HepG2 (cell line): ENCODE measurements at regions not wholly inside any gene's neighbourhood (a gene's known extent, or its start where the extent isn't known, plus 50 kb on each side); places are given as distances from the start of the nearest gene placed in this dataset.

Experiments
- ATAC-seq: fragments of 200-7000 bp; cut with Tn5 transposase; 3 replicates; pipeline ENCODE4 v1.9.1; 2020; ENCODE audit warnings: mild to moderate bottlenecking, moderate library complexity
- BruUV-seq: library from RNA; stranded (reverse); fragments of 400-500 nt; replicated peaks from 2 replicates; lab custom pipeline; 2021; lab: Mats Ljungman, UMichigan
- CTCF ChIA-PET: fragments of 300-600 bp; formaldehyde crosslinking; extraction: SDS; loops from one replicate; lab custom pipeline; 2021; ENCODE audit warnings: low total read pairs, inconsistent platforms, low intra/inter-chr PET ratio; lab: Yijun Ruan, JAX
- POLR2A ChIA-PET: fragments of 350-600 bp; sonication (Branson Sonifier 250); formaldehyde crosslinking; loops from one replicate; lab custom pipeline; 2020; ENCODE audit warnings: antibody characterized with exemption, inconsistent platforms; lab: Yijun Ruan, JAX
- DNase-seq: peaks from one replicate; pipeline ENCODE4 v3.0.0-alpha.2; 2015; ENCODE audit warnings: low spot score
- FAIRE-seq: peaks from 3 replicates; lab custom pipeline; 2011; peaks lifted over from hg19 to GRCh38; lab: Jason Lieb, UNC
- H2AFZ ChIP-seq: one replicate; pipeline ENCODE4 v1.6.1; 2011; ENCODE audit warnings: low read length, inconsistent platforms
- H3K27ac ChIP-seq: fragments of 300-600 bp; 3 replicates; pipeline ENCODE4 v1.8.0; 2011; ENCODE audit warnings: mixed run types, mild to moderate bottlenecking, mixed read lengths, low read length, inconsistent platforms; ENCODE audit not compliant: insufficient read depth; ENCODE audit errors: extremely low read length
- H3K27me3 ChIP-seq, 2 experiments: fragments of 200-600 bp in 1 of 2; 2 replicates in 1 of 2; 3 replicates in 1 of 2; pipeline versions ENCODE4 v1.6.0 to v1.8.0; 2011; ENCODE audit warnings: low read length in 2 of 2, mild to moderate bottlenecking in 2 of 2, moderate library complexity in 2 of 2, inconsistent platforms in 1 of 2; ENCODE audit not compliant: insufficient read depth in 2 of 2, control insufficient read depth in 1 of 2
- H3K36me3 ChIP-seq, 2 experiments: fragments of 200-600 bp in 1 of 2; replicated peaks in 1 of 2; 2 replicates in 1 of 2; 3 replicates in 1 of 2; pipeline versions ENCODE4 v1.5.1 to v1.8.0; 2011; ENCODE audit warnings: low read length in 2 of 2, inconsistent platforms in 1 of 2; ENCODE audit not compliant: insufficient read depth in 2 of 2, control insufficient read depth in 1 of 2
- H3K4me1 ChIP-seq: 2 replicates; pipeline ENCODE4 v1.5.1; 2012; ENCODE audit warnings: low read length, inconsistent platforms; ENCODE audit not compliant: insufficient read depth
- H3K4me2 ChIP-seq: 2 replicates; pipeline ENCODE4 v1.6.0; 2011; ENCODE audit warnings: low read depth, low read length, inconsistent platforms
- H3K4me3 ChIP-seq, 3 experiments: fragments of 200-600 bp in 1 of 3; sonication (generic), shearing (Covaris generic) in 1 of 3; replicated peaks in 1 of 3; 2 replicates each; pipeline ENCODE4 v1.5.1; 2011 to 2016; ENCODE audit warnings: low read length in 3 of 3, inconsistent platforms in 2 of 3, low read depth in 2 of 3, mild to moderate bottlenecking in 2 of 3, control low read depth in 1 of 3, mixed read lengths in 1 of 3; ENCODE audit not compliant: insufficient read depth in 1 of 3
- H3K79me2 ChIP-seq: one replicate; pipeline ENCODE4 v1.6.1; 2011; ENCODE audit warnings: low read length, inconsistent platforms; ENCODE audit not compliant: insufficient read depth
- H3K9ac ChIP-seq: 2 replicates; pipeline ENCODE4 v1.6.0; 2011; ENCODE audit warnings: mild to moderate bottlenecking, low read depth, low read length, inconsistent platforms; ENCODE audit not compliant: insufficient read depth
- H3K9me3 ChIP-seq: 2 replicates; pipeline ENCODE4 v1.5.1; 2012; ENCODE audit warnings: mild to moderate bottlenecking, low read length
- H4K20me1 ChIP-seq: 2 replicates; pipeline ENCODE4 v1.6.0; 2011; ENCODE audit warnings: inconsistent platforms, mild to moderate bottlenecking, low read length, moderate library complexity; ENCODE audit not compliant: insufficient read depth
- CAMTA2 ChIP-seq: sonication (generic); formaldehyde crosslinking; IDR thresholded peaks from 2 replicates; pipeline ENCODE4 v1.4.0; 2020; ENCODE audit warnings: mild to moderate bottlenecking, missing genetic modification reagents, borderline replicate concordance
- GATA4 ChIP-seq: sonication (generic); IDR thresholded peaks from 2 replicates; pipeline ENCODE4 v1.6.1; 2016; ENCODE audit warnings: antibody characterized with exemption, low read depth, borderline replicate concordance
- NR1H2 ChIP-seq: sonication (generic); formaldehyde crosslinking; IDR thresholded peaks from 2 replicates; pipeline ENCODE4 v1.8.1; 2022; ENCODE audit warnings: low read depth, missing genetic modification reagents, borderline replicate concordance
- NR2F6 ChIP-seq, 2 experiments: IDR thresholded peaks; 2 replicates each; pipeline ENCODE4 v1.6.1; 2016; ENCODE audit warnings: antibody characterized with exemption in 1 of 2, mild to moderate bottlenecking in 1 of 2
- RCOR2 ChIP-seq: IDR thresholded peaks from 2 replicates; pipeline ENCODE4 v1.6.1; 2016; ENCODE audit warnings: missing biosample characterization, missing genetic modification reagents
- SIX4 ChIP-seq: sonication (generic); formaldehyde crosslinking; IDR thresholded peaks from 2 replicates; pipeline ENCODE4 v1.4.0; 2020; ENCODE audit warnings: missing genetic modification reagents
- TCF7 ChIP-seq: sonication (generic); IDR thresholded peaks from 2 replicates; pipeline ENCODE4 v1.6.1; 2016; ENCODE audit warnings: antibody characterized with exemption, low read depth
- ZBTB38 ChIP-seq: sonication (generic); formaldehyde crosslinking; IDR thresholded peaks from 2 replicates; pipeline ENCODE4 v1.5.1; 2020; ENCODE audit warnings: mild to moderate bottlenecking, missing genetic modification reagents
- ZNF101 ChIP-seq: sonication (generic); formaldehyde crosslinking; IDR thresholded peaks from 2 replicates; pipeline ENCODE4 v1.4.0; 2020; ENCODE audit warnings: mild to moderate bottlenecking, low read depth, missing genetic modification reagents, borderline replicate concordance
- ZNF3 ChIP-seq: IDR thresholded peaks from 2 replicates; pipeline ENCODE4 v1.7.0; 2017; ENCODE audit warnings: inconsistent platforms
- ZNF317 ChIP-seq: sonication (generic); formaldehyde crosslinking; IDR thresholded peaks from 2 replicates; pipeline ENCODE4 v1.5.0; 2020; ENCODE audit warnings: mild to moderate bottlenecking, missing genetic modification reagents
- ZNF557 ChIP-seq: sonication (generic); formaldehyde crosslinking; IDR thresholded peaks from 2 replicates; pipeline ENCODE4 v1.4.0; 2020; ENCODE audit warnings: missing genetic modification reagents
- ZNF713 ChIP-seq: sonication (generic); formaldehyde crosslinking; IDR thresholded peaks from 2 replicates; pipeline ENCODE4 v1.4.0; 2020; ENCODE audit warnings: mild to moderate bottlenecking, missing genetic modification reagents
- WGBS: methylation state at CpG from one replicate; pipeline ENCODE4 v1.1.6; 2017; ENCODE audit warnings: low lambda C conversion rate; 5-methylcytosine and 5-hydroxymethylcytosine counted together
- in situ Hi-C: cut with HindIII; loops from 2 replicates; pipeline ENCODE4 v1.10.0; 2017; ENCODE audit warnings: low pct_unique_long_range_greater_than_20kb; ENCODE audit not compliant: extremely low pct_ligation_motif_present
- intact Hi-C: fragments of 100-400 bp; cut with micrococcal nuclease; formaldehyde crosslinking; loops from one replicate; pipeline ENCODE4 v1.10.0; 2022; ENCODE audit not compliant: unreplicated experiment
- TF ChIP-seq, protein P1 (sequence below): sonication (generic); formaldehyde crosslinking; IDR thresholded peaks from 2 replicates; pipeline ENCODE4 v1.4.0; 2020; ENCODE audit warnings: missing genetic modification reagents
- TF ChIP-seq, protein P2 (sequence below): sonication (generic); formaldehyde crosslinking; IDR thresholded peaks from 2 replicates; pipeline ENCODE4 v1.8.1; 2023; ENCODE audit warnings: mild to moderate bottlenecking, missing genetic modification reagents, borderline replicate concordance
- TF ChIP-seq, protein P3 (sequence below): sonication (generic); formaldehyde crosslinking; IDR thresholded peaks from 2 replicates; pipeline ENCODE4 v1.4.0; 2020; ENCODE audit warnings: mild to moderate bottlenecking, missing genetic modification reagents, borderline replicate concordance

DNA sequence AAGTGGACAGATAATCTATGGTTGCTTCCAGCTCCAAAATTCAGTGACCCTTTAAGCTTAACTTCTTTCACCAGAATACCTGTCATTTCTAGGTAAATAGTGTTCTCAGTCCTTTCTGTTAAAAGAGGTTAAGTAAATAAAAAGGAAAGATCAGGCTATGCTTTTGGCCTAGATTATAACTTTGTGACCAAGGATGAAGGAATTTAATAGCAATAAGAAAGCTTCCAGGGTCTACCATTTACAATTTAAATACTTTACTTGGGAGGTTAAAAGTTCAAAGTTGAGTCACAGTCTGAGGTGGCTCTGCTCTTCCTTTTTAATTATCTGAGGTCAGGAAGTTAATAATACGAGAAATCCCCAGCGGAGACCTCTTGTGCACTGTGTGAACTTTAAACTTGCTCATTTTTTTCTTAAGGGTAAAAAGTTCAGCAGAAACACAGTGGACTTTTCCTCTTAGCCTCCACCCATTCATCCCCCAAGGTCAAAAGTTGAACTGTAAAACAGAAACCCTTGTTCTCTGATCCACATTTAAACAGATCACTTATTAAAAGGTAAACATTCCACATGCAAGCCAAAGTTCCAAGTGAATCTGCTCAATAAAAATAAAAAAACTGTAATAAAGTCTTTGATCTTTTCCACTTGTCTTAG is 187.1 kb downstream of the NRIP1 start (continued):
- TF ChIP-seq, protein P1, sequence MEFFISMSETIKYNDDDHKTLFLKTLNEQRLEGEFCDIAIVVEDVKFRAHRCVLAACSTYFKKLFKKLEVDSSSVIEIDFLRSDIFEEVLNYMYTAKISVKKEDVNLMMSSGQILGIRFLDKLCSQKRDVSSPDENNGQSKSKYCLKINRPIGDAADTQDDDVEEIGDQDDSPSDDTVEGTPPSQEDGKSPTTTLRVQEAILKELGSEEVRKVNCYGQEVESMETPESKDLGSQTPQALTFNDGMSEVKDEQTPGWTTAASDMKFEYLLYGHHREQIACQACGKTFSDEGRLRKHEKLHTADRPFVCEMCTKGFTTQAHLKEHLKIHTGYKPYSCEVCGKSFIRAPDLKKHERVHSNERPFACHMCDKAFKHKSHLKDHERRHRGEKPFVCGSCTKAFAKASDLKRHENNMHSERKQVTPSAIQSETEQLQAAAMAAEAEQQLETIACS, result no peak
- TF ChIP-seq ZNF3 (no peak), ZNF317 (CRISPR knock-in tag) (no peak), TCF7 (peak; percentile 78), NR1H2 (no peak), GATA4 (peak; percentile 78; the same call in 1 of the 2 replicates), SIX4 (CRISPR knock-in tag) (peak; percentile 19; the same call in 1 of the 2 replicates), NR2F6 (IDR thresholded peaks at IDR 0.05) (peak; percentile 95), NR2F6 (CRISPR knock-in tag; IDR thresholded peaks at IDR 0.05) (peak; percentile 85), ZNF557 (CRISPR knock-in tag) (no peak), ZNF713 (CRISPR knock-in tag) (no peak)
- TF ChIP-seq, protein P2, sequence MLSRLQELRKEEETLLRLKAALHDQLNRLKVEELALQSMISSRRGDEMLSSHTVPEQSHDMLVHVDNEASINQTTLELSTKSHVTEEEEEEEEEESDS (CRISPR knock-in tag), result 0 out of 2 replicates have a peak, but pooled peaks have one; percentile 32

GRCh38 chr21:14876524-14876840 is 188.3 kb downstream of the NRIP1 start:
- Histone ChIP-seq H3K27ac (peak overlapping the region; percentile 96), H3K4me3 (no peak overlapping the region), H3K4me1 (peaks cover 77% of the 10 kb centered on the region), H3K4me2 (no peak overlapping the region), H3K36me3 (no peaks in the 10 kb centered on the region), H3K9me3 (no peaks in the 10 kb centered on the region), H3K9ac (peak overlapping the region; percentile 50; the same call in 1 of the 2 replicates), H3K27me3 (no peaks in the 10 kb centered on the region), H4K20me1 (no peaks in the 10 kb centered on the region), H3K79me2 (peaks cover 10% of the 10 kb centered on the region), H2AFZ (no peak overlapping the region)
- intact Hi-C loops (loop anchor here (5.0 kb wide), 1 partner anchor 566 kb away; no protein-coding TSS in a partner anchor), in situ Hi-C loops (no loop called here)
- TF ChIP-seq, protein P3, sequence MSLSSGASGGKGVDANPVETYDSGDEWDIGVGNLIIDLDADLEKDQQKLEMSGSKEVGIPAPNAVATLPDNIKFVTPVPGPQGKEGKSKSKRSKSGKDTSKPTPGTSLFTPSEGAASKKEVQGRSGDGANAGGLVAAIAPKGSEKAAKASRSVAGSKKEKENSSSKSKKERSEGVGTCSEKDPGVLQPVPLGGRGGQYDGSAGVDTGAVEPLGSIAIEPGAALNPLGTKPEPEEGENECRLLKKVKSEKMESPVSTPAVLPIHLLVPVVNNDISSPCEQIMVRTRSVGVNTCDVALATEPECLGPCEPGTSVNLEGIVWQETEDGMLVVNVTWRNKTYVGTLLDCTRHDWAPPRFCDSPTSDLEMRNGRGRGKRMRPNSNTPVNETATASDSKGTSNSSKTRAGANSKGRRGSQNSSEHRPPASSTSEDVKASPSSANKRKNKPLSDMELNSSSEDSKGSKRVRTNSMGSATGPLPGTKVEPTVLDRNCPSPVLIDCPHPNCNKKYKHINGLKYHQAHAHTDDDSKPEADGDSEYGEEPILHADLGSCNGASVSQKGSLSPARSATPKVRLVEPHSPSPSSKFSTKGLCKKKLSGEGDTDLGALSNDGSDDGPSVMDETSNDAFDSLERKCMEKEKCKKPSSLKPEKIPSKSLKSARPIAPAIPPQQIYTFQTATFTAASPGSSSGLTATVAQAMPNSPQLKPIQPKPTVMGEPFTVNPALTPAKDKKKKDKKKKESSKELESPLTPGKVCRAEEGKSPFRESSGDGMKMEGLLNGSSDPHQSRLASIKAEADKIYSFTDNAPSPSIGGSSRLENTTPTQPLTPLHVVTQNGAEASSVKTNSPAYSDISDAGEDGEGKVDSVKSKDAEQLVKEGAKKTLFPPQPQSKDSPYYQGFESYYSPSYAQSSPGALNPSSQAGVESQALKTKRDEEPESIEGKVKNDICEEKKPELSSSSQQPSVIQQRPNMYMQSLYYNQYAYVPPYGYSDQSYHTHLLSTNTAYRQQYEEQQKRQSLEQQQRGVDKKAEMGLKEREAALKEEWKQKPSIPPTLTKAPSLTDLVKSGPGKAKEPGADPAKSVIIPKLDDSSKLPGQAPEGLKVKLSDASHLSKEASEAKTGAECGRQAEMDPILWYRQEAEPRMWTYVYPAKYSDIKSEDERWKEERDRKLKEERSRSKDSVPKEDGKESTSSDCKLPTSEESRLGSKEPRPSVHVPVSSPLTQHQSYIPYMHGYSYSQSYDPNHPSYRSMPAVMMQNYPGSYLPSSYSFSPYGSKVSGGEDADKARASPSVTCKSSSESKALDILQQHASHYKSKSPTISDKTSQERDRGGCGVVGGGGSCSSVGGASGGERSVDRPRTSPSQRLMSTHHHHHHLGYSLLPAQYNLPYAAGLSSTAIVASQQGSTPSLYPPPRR (CRISPR knock-in tag), result no peak
- peak; percentile 92 for TF ChIP-seq ZBTB38 (CRISPR knock-in tag)
- TF ChIP-seq CAMTA2 (CRISPR knock-in tag), result no peak
- no peak for TF ChIP-seq ZNF101
- no peak for TF ChIP-seq RCOR2
- no peak for TF ChIP-seq ZNF557 (CRISPR knock-in tag)
- ChIA-PET CTCF (no interaction called here), POLR2A (interaction anchor here (0.9 to 5.7 kb wide), 6 partner anchors 8 to 289 kb away, joined by 3 to 82 read pairs (median 7); no protein-coding TSS in a partner anchor)
- ATAC-seq (no peak), FAIRE-seq (no peak), DNase-seq (no peak)
- no TSS peak for BruUV-seq
- WGBS, result 99% methylated on average over 6 of the region's 6 CpGs
